ENCODE measurements at regions not wholly inside any gene's neighbourhood (a gene's known extent, or its start where the extent isn't known, plus 50 kb on each side); places are given as distances from the start of the nearest gene placed in this dataset.

DNA sequence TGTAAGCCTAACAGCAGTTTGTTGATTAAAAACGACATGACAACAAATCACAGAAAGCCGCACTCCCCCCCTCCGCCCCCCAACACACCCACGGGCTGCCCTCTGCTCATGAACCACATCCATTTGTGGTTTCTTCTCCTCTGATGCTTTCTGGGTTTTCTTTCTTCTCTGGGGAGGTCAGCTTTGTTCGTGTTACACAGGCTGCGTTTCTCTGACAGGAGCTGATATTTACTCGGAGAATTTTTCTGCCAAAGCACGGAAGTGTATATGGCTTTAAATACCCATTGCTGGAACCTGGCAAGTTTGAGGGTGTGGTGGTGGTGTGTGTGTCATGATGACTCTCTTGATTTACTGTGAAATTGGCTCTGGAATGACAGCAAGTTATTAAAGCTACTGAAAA, 883.7 kb upstream of the TMEM132C start:
- TF ChIP-seq, protein P1, sequence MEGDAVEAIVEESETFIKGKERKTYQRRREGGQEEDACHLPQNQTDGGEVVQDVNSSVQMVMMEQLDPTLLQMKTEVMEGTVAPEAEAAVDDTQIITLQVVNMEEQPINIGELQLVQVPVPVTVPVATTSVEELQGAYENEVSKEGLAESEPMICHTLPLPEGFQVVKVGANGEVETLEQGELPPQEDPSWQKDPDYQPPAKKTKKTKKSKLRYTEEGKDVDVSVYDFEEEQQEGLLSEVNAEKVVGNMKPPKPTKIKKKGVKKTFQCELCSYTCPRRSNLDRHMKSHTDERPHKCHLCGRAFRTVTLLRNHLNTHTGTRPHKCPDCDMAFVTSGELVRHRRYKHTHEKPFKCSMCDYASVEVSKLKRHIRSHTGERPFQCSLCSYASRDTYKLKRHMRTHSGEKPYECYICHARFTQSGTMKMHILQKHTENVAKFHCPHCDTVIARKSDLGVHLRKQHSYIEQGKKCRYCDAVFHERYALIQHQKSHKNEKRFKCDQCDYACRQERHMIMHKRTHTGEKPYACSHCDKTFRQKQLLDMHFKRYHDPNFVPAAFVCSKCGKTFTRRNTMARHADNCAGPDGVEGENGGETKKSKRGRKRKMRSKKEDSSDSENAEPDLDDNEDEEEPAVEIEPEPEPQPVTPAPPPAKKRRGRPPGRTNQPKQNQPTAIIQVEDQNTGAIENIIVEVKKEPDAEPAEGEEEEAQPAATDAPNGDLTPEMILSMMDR (IDR thresholded peaks at IDR 0.05; ENCODE audit: insufficient read depth, low read depth, low read length) = no peak
- no peak for DNase-seq (ENCODE audit: low read depth)
- no peak overlapping the region for H3K4me3 ChIP-seq (ENCODE audit: low read depth, low read length)

DNA sequence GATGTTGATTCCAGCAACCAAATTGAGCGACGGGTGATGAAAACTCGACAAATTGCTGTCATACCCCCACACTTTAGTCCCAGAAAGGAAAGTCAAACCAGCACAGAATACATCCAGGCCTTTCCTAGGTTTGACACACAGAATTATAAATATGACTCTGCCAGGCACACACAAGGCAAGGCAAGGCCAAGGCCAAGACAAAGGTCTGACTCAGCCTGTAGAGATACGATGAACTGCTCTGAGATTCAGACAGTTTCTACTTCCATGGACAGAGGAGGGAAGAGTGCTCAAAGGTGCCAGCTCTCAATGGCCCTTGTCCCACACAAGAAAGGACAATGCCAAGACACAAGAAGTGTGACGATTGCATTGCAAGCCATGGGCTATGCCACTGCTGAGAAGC, 880.2 kb upstream of the TMEM132C start:
- TF ChIP-seq, protein P1 (IDR thresholded peaks at IDR 0.05; ENCODE audit: insufficient read depth, low read depth, low read length) = no peak
- no peak overlapping the region for H3K4me3 ChIP-seq (ENCODE audit: low read depth, low read length)
- no peak for DNase-seq (ENCODE audit: low read depth)

DNA sequence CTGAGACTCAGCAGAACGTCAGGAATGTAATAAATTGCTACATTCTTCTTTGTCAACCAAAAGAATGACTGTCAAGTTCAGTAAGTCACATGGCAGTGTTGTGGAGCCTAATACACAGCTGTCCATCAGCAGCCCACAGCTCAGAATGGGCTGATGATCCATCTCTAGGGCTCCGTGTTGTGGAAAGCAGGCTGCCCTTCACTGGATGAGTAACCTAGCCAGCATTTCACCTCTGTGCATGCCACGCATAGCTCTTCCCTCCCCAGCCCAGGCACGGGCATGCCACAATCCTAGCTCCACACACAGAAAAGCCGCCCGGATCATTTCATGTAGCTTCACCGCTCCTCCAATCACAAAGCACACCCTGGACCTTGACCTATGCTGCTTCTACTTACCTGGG, 878.0 kb upstream of the TMEM132C start:
- no peak for DNase-seq (ENCODE audit: low read depth)
- TF ChIP-seq, protein P1 (IDR thresholded peaks at IDR 0.05; ENCODE audit: insufficient read depth, low read depth, low read length) = no peak
- no peak overlapping the region for H3K4me3 ChIP-seq (ENCODE audit: low read depth, low read length)

DNA sequence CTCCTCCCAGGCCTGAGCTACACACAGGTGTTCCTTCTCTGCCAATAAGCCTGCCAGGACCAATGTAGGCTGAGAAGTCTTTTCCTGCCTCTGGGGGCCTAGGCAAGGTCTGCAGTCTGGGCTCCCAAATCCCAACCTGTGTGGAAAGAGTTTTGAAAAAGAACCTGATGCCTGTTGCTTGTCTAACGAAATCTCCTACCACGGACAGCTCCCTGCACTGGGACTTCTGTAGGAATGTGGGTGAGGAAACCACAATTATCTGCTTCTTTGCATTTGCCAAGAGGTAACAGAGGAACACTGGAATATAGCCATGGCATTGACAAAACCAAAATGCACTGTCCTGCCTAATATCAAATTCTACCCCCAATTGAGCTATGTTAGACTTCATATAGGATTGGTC, 877.0 kb upstream of the TMEM132C start:
- no peak overlapping the region for H3K4me3 ChIP-seq (ENCODE audit: low read depth, low read length)
- DNase-seq (ENCODE audit: low read depth) = peak; percentile 56
- TF ChIP-seq, protein P1 (IDR thresholded peaks at IDR 0.05; ENCODE audit: insufficient read depth, low read depth, low read length) = no peak

DNA sequence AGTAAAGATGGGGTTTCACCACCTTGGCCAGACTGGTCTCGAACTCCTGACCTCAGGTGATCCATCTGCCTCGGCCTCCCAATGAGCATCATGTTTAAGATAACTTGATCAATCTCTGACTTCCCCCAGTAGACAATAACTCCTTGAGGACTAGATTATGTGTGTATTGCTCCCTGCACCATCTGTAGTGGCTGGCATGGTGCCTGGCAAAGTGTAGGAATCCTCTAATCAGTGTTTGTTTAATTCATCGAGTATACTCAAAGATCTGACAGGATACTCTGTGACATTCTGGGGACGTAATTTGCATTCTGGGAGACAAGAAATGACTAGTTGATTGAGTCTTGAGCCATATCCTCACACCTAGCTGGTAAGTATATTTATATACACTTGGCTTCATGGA, 873.5 kb upstream of the TMEM132C start:
- DNase-seq (ENCODE audit: low read depth) = no peak
- TF ChIP-seq, protein P1 (IDR thresholded peaks at IDR 0.05; ENCODE audit: insufficient read depth, low read depth, low read length) = no peak
- H3K4me3 ChIP-seq (ENCODE audit: low read depth, low read length) = no peak overlapping the region

DNA sequence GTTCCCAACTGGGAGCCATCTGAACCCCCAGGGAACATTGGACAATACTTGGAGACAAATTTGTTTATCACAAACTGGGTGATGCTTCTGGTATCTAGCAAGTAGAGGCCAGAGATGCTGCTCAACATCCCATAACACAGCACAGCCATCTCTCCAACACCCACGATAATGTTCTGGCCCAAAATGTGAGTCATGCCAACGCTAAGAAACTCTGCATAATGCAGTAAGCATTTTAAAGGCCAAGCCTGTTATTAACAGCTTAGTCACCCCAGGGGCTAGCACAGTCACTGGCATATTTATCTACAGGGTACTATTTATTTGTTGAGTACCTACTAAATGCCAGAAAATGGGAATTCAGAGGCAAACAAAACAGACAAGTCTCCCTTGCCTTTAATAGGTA, 873.1 kb upstream of the TMEM132C start:
- no peak for DNase-seq (ENCODE audit: low read depth)
- TF ChIP-seq, protein P1 (IDR thresholded peaks at IDR 0.05; ENCODE audit: insufficient read depth, low read depth, low read length) = no peak
- no peak overlapping the region for H3K4me3 ChIP-seq (ENCODE audit: low read depth, low read length)

DNA sequence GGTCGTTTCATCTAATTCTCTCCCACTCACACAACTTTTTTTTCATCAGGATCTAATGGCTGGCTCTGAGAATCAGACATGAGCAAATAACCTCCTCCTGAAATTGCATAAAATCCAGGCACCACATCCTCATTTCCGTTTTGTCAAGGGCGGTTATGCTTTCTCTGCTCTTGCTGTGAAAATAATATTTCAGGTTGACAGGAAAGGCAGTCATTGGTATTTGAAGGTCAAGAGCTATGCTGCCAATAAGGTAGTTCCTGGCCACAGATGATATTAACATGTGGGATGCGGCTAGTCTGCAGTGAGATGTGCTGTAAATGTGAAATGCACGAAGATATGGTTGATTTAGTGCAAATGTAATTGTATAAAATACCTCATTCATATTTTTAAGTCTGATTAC, 870.2 kb upstream of the TMEM132C start:
- TF ChIP-seq, protein P1 (IDR thresholded peaks at IDR 0.05; ENCODE audit: insufficient read depth, low read depth, low read length) = no peak
- H3K4me3 ChIP-seq (ENCODE audit: low read depth, low read length) = no peak overlapping the region
- no peak for DNase-seq (ENCODE audit: low read depth)
